IPS-15b (cell line): ENCODE measurements at regions not wholly inside any gene's neighbourhood (a gene's known extent, or its start where the extent isn't known, plus 50 kb on each side); places are given as distances from the start of the nearest gene placed in this dataset.

Experiments
- H3K27me3 ChIP-seq: one replicate; pipeline ENCODE4 v1.6.1; 2013; ENCODE audit warnings: low read length; ENCODE audit not compliant: control insufficient read depth, insufficient read depth
- H3K36me3 ChIP-seq: one replicate; pipeline ENCODE4 v1.6.1; 2013; ENCODE audit warnings: low read length; ENCODE audit not compliant: control insufficient read depth, insufficient read depth
- H3K4me1 ChIP-seq: one replicate; pipeline ENCODE4 v1.6.1; 2013; ENCODE audit warnings: mild to moderate bottlenecking, low read length; ENCODE audit not compliant: control insufficient read depth, insufficient read depth
- H3K4me3 ChIP-seq: one replicate; pipeline ENCODE4 v1.5.1; 2013; ENCODE audit warnings: low read depth, low read length
- H3K9ac ChIP-seq: one replicate; pipeline ENCODE4 v1.6.1; 2013; ENCODE audit warnings: low read depth, mild to moderate bottlenecking, low read length
- H3K9me3 ChIP-seq: one replicate; pipeline ENCODE4 v1.6.1; 2013; ENCODE audit warnings: mild to moderate bottlenecking, low read length; ENCODE audit not compliant: control insufficient read depth, insufficient read depth

GRCh38 chr17:74153456-74153810 lies 50.0 kb upstream of the RPL38 start:
- Histone ChIP-seq H3K4me1 (no peaks in the 10 kb centered on the region), H3K4me3 (no peak overlapping the region), H3K36me3 (no peaks in the 10 kb centered on the region), H3K9ac (no peak overlapping the region), H3K9me3 (no peaks in the 10 kb centered on the region), H3K27me3 (no peaks in the 10 kb centered on the region)
